ENCODE measurements at regions not wholly inside any gene's neighbourhood (a gene's known extent, or its start where the extent isn't known, plus 50 kb on each side); places are given as distances from the start of the nearest gene placed in this dataset.
"Not testable (repeated sequence)": the region's sequence is repeated elsewhere in the genome, so short reads cannot be mapped to it uniquely, and the experiment has no call there.

DNA sequence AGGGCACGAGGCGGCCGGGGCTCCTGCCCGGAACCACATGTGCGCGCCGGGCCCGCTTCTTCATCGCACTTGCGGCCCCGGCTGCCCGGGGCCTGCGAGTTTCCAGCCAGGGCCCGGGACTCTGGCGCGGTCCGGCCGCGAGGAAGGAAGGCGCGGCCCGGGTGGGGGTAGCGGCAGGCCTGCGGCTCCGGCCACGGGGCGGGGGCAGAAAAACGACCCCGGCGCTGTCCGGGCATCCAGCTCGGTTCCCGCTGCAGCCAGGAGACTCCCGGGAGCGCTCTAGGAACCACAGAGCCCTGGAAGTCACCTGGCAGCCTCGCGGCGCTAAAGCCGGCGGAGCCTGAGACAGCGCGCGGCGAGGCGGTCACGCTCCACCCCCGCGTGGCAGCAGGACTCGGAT, 130.5 kb downstream of the POTEM start:
- not testable (repeated sequence) for H3K27ac ChIP-seq (ENCODE audit: low read depth, low read length, poor library complexity, severe bottlenecking); H3K27me3 ChIP-seq (ENCODE audit: insufficient read depth, low read length); H2AFZ ChIP-seq (ENCODE audit: low read length); H3K4me2 ChIP-seq (ENCODE audit: low read length); H3K4me3 ChIP-seq (ENCODE audit: low read depth, low read length, poor library complexity, severe bottlenecking); H4K20me1 ChIP-seq (ENCODE audit: insufficient read depth, low read length); H3K36me3 ChIP-seq (ENCODE audit: insufficient read depth, low read length); H3F3A ChIP-seq (ENCODE audit: insufficient read depth, low read length); H3K9me3 ChIP-seq (ENCODE audit: low read length); H3K9ac ChIP-seq (ENCODE audit: low read length); H3K79me2 ChIP-seq (ENCODE audit: insufficient read depth, low read length); H3K9me2 ChIP-seq (ENCODE audit: low read depth, low read length); H3K4me1 ChIP-seq (ENCODE audit: insufficient read depth, low read length, severe bottlenecking)

DNA sequence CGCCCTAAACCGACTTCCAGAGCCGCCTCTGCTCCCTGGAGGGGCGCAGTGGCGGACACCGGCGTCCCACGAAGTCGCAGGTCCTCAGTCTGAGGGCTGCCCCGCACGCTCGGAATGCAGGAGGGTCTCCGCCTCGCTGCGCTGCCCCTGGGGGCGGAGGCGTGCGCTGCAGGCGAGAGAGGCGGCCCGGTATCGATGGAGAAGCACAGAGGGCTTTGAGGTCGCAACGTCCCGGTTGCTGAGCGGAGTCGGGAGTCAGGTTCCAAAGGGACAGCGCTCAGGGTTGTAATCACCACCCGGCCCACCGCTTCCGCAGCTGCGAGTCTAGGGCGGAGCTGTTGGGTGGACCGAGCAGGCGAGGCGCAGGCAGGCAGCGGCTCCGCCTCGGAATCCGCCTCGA, 131.0 kb downstream of the POTEM start:
- H3F3A ChIP-seq (ENCODE audit: insufficient read depth, low read length); H3K9me3 ChIP-seq (ENCODE audit: low read length); H3K27me3 ChIP-seq (ENCODE audit: insufficient read depth, low read length); H3K4me1 ChIP-seq (ENCODE audit: insufficient read depth, low read length, severe bottlenecking); H3K9me2 ChIP-seq (ENCODE audit: low read depth, low read length); H3K27ac ChIP-seq (ENCODE audit: low read depth, low read length, poor library complexity, severe bottlenecking); H3K36me3 ChIP-seq (ENCODE audit: insufficient read depth, low read length); H3K4me3 ChIP-seq (ENCODE audit: low read depth, low read length, poor library complexity, severe bottlenecking); H2AFZ ChIP-seq (ENCODE audit: low read length); H3K79me2 ChIP-seq (ENCODE audit: insufficient read depth, low read length); H3K9ac ChIP-seq (ENCODE audit: low read length); H3K4me2 ChIP-seq (ENCODE audit: low read length); H4K20me1 ChIP-seq (ENCODE audit: insufficient read depth, low read length): not testable (repeated sequence)

DNA sequence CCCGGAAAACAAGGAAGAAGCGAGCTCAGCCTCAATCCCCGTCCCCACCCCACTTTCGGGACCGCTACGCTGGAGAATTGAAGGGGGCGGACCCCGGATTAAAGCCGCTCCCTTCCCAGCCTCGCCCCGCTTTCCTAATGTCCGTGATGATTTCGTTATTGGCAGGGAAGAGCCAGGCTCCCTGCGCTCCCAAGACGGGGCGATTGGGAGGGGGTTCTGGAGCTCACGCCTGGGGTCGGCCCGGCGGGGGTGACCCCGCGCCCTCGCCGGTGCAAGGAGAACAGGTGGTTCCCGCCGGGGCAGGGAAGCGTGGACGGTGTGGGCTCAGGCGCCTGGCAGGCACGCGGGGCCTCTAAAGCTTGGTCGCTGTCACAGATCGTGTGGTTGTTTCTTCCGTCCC, 131.5 kb downstream of the POTEM start:
- not testable (repeated sequence) for H4K20me1 ChIP-seq (ENCODE audit: insufficient read depth, low read length); H3K79me2 ChIP-seq (ENCODE audit: insufficient read depth, low read length); H3K9ac ChIP-seq (ENCODE audit: low read length); H3F3A ChIP-seq (ENCODE audit: insufficient read depth, low read length); H2AFZ ChIP-seq (ENCODE audit: low read length); H3K4me3 ChIP-seq (ENCODE audit: low read depth, low read length, poor library complexity, severe bottlenecking); H3K9me2 ChIP-seq (ENCODE audit: low read depth, low read length); H3K4me2 ChIP-seq (ENCODE audit: low read length); H3K4me1 ChIP-seq (ENCODE audit: insufficient read depth, low read length, severe bottlenecking); H3K9me3 ChIP-seq (ENCODE audit: low read length); H3K27me3 ChIP-seq (ENCODE audit: insufficient read depth, low read length); H3K36me3 ChIP-seq (ENCODE audit: insufficient read depth, low read length); H3K27ac ChIP-seq (ENCODE audit: low read depth, low read length, poor library complexity, severe bottlenecking)

DNA sequence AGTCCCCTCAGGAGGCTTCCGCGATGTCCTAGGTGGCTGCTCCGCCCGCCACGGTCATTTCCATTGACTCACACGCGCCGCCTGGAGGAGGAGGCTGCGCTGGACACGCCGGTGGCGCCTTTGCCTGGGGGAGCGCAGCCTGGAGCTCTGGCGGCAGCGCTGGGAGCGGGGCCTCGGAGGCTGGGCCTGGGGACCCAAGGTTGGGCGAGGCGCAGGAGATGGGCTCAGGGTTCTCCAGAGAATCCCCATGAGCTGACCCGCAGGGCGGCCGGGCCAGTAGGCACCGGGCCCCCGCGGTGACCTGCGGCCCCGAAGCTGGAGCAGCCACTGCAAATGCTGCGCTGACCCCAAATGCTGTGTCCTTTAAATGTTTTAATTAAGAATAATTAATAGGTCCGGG, 132.1 kb downstream of the POTEM start:
- not testable (repeated sequence) for H3K79me2 ChIP-seq (ENCODE audit: insufficient read depth, low read length); H3K4me1 ChIP-seq (ENCODE audit: insufficient read depth, low read length, severe bottlenecking); H3K4me3 ChIP-seq (ENCODE audit: low read depth, low read length, poor library complexity, severe bottlenecking); H4K20me1 ChIP-seq (ENCODE audit: insufficient read depth, low read length); H3K9me3 ChIP-seq (ENCODE audit: low read length); H3K27ac ChIP-seq (ENCODE audit: low read depth, low read length, poor library complexity, severe bottlenecking); H3K27me3 ChIP-seq (ENCODE audit: insufficient read depth, low read length); H3K9ac ChIP-seq (ENCODE audit: low read length); H3K9me2 ChIP-seq (ENCODE audit: low read depth, low read length); H3K36me3 ChIP-seq (ENCODE audit: insufficient read depth, low read length); H2AFZ ChIP-seq (ENCODE audit: low read length); H3K4me2 ChIP-seq (ENCODE audit: low read length); H3F3A ChIP-seq (ENCODE audit: insufficient read depth, low read length)

DNA sequence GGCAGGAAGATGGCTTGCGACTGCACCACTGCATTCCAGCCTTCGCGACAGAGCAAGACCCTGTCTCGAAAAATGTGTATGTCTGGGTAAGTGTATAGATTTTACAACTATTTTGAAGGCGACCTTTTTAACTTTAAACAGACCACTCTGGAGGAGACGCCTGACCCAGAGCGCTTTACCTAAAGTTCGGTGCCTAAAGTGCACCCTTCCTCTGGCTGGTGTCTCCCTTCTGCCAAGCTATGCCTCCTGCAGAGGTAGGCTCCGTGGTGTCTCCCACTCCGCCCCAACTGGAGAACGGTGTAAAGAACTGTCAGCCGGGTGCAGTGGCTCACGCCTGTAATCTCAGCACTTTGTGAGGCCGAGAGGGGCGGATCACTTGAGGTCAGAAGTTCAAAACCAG, 132.7 kb downstream of the POTEM start:
- H3K4me2 ChIP-seq (ENCODE audit: low read length); H3K36me3 ChIP-seq (ENCODE audit: insufficient read depth, low read length); H4K20me1 ChIP-seq (ENCODE audit: insufficient read depth, low read length): not testable (repeated sequence)

DNA sequence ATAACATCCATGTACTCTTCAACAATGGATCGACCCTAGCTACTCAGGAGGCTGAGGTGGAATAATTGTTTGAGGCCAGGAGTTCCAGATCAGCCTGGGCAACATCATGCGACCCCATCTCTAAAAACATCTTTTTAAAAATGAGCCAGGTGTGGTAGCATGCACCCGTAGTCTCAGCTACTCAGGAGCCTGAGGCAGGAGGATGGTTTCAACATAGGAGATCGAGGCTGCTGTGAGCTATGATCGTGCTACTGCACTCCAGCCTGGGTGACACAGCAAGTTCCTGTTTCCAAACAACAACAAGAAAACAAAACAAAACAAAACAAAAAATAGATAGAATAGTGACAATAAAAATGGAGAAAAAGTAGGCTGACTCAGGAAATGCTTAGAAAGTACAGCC, 138.3 kb downstream of the POTEM start:
- H3K9me3 ChIP-seq (ENCODE audit: low read length); H3K4me3 ChIP-seq (ENCODE audit: low read depth, low read length, poor library complexity, severe bottlenecking); H3K9me2 ChIP-seq (ENCODE audit: low read depth, low read length); H4K20me1 ChIP-seq (ENCODE audit: insufficient read depth, low read length); H3K4me1 ChIP-seq (ENCODE audit: insufficient read depth, low read length, severe bottlenecking); H3K36me3 ChIP-seq (ENCODE audit: insufficient read depth, low read length); H3K79me2 ChIP-seq (ENCODE audit: insufficient read depth, low read length); H3K27ac ChIP-seq (ENCODE audit: low read depth, low read length, poor library complexity, severe bottlenecking); H3F3A ChIP-seq (ENCODE audit: insufficient read depth, low read length); H2AFZ ChIP-seq (ENCODE audit: low read length); H3K4me2 ChIP-seq (ENCODE audit: low read length); H3K9ac ChIP-seq (ENCODE audit: low read length); H3K27me3 ChIP-seq (ENCODE audit: insufficient read depth, low read length): not testable (repeated sequence)

More for the DNA sequence above, 132.7 kb downstream of the POTEM start:
- H3F3A ChIP-seq (ENCODE audit: insufficient read depth, low read length); H3K79me2 ChIP-seq (ENCODE audit: insufficient read depth, low read length); H3K9me3 ChIP-seq (ENCODE audit: low read length); H3K9me2 ChIP-seq (ENCODE audit: low read depth, low read length); H3K4me3 ChIP-seq (ENCODE audit: low read depth, low read length, poor library complexity, severe bottlenecking); H3K27me3 ChIP-seq (ENCODE audit: insufficient read depth, low read length); H3K27ac ChIP-seq (ENCODE audit: low read depth, low read length, poor library complexity, severe bottlenecking); H3K9ac ChIP-seq (ENCODE audit: low read length); H2AFZ ChIP-seq (ENCODE audit: low read length); H3K4me1 ChIP-seq (ENCODE audit: insufficient read depth, low read length, severe bottlenecking): not testable (repeated sequence)

DNA sequence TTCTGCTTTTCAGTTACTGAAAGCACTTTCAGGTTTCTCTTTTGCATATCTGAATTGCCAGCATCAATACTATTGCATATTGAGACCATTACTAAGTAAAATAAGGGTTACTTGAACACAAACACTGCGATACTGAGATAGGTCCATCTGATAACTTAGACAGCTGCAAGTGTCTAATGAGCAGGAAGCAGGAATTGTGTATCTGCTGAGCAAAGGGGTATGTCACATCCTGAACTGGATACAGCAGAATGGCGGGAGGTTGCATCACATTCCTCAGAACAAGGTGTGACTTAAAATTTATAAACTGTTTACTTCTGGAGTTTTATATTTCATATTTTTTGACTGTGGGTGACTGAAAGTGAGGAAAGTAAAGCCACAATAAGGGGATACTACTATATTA, 142.7 kb downstream of the POTEM start:
- not testable (repeated sequence) for H2AFZ ChIP-seq (ENCODE audit: low read length); H3K4me2 ChIP-seq (ENCODE audit: low read length); H3K27me3 ChIP-seq (ENCODE audit: insufficient read depth, low read length); H3K36me3 ChIP-seq (ENCODE audit: insufficient read depth, low read length); H3K9me3 ChIP-seq (ENCODE audit: low read length); H3K79me2 ChIP-seq (ENCODE audit: insufficient read depth, low read length); H3K9ac ChIP-seq (ENCODE audit: low read length); H3K9me2 ChIP-seq (ENCODE audit: low read depth, low read length); H3K4me3 ChIP-seq (ENCODE audit: low read depth, low read length, poor library complexity, severe bottlenecking); H3K4me1 ChIP-seq (ENCODE audit: insufficient read depth, low read length, severe bottlenecking); H3K27ac ChIP-seq (ENCODE audit: low read depth, low read length, poor library complexity, severe bottlenecking); H4K20me1 ChIP-seq (ENCODE audit: insufficient read depth, low read length); H3F3A ChIP-seq (ENCODE audit: insufficient read depth, low read length)

DNA sequence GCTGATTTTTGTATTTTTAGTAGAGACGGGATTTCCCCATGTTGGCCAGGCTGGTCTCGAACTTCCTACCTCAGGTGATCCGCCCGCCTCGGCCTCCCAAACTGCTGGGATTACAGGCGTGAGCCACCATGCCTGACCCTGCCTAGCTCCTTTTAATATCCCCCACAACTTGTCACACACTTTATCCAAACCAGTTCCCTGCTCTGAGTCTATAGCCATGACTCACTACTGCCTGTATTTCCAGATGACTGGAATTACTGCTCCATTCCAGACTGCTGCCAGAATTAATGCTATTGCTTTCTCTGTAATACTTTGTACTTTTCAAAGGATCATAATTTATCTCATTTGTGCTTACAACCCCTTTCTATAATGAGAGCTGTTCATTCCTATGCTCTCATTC, 153.1 kb downstream of the POTEM start:
- H3K27ac ChIP-seq (ENCODE audit: low read depth, low read length, poor library complexity, severe bottlenecking); H3K4me2 ChIP-seq (ENCODE audit: low read length); H3K36me3 ChIP-seq (ENCODE audit: insufficient read depth, low read length); H3K9ac ChIP-seq (ENCODE audit: low read length); H2AFZ ChIP-seq (ENCODE audit: low read length); H3K9me3 ChIP-seq (ENCODE audit: low read length); H3K4me3 ChIP-seq (ENCODE audit: low read depth, low read length, poor library complexity, severe bottlenecking); H3K79me2 ChIP-seq (ENCODE audit: insufficient read depth, low read length); H3K4me1 ChIP-seq (ENCODE audit: insufficient read depth, low read length, severe bottlenecking); H3F3A ChIP-seq (ENCODE audit: insufficient read depth, low read length); H3K27me3 ChIP-seq (ENCODE audit: insufficient read depth, low read length); H4K20me1 ChIP-seq (ENCODE audit: insufficient read depth, low read length); H3K9me2 ChIP-seq (ENCODE audit: low read depth, low read length): not testable (repeated sequence)

Data from OCI-LY1 (cell line).